Gastroesophageal sphincter (tissue), 4 donors: ENCODE measurements at regions not wholly inside any gene's neighbourhood (a gene's known extent, or its start where the extent isn't known, plus 50 kb on each side); places are given as distances from the start of the nearest gene placed in this dataset.

Experiments used
- ATAC-seq: fragments of 150-250 bp; one replicate; pipeline ENCODE4 v1.9.1; 2016; ENCODE audit warnings: mild to moderate bottlenecking, moderate library complexity
- H3K27ac ChIP-seq, 4 donors: fragments of 200-600 bp; sonication (generic) in 3 of 4; 1 replicate in 3 of 4; 2 replicates in 1 of 4; pipeline ENCODE4 v1.5.1; 2016 to 2019
- H3K27me3 ChIP-seq: fragments of 200-600 bp; sonication (generic); one replicate; pipeline ENCODE4 v1.5.1; 2019
- H3K36me3 ChIP-seq, 2 donors: fragments of 200-600 bp; sonication (generic); one replicate each; pipeline ENCODE4 v1.5.1; 2019; ENCODE audit warnings: control low read depth in 1 of 2
- H3K4me1 ChIP-seq, 3 donors: fragments of 200-600 bp; sonication (generic); 1 replicate in 2 of 3; 2 replicates in 1 of 3; pipeline ENCODE4 v1.5.1; 2016 to 2019; ENCODE audit warnings: control low read depth in 2 of 3
- H3K4me3 ChIP-seq, 2 donors: fragments of 200-600 bp; sonication (generic); one replicate each; pipeline ENCODE4 v1.5.1; 2019; ENCODE audit warnings: mild to moderate bottlenecking in 1 of 2, moderate library complexity in 1 of 2
- H3K9me3 ChIP-seq, 3 donors: fragments of 200-600 bp; sonication (generic); one replicate each; pipeline ENCODE4 v1.5.1; 2017 to 2019; ENCODE audit warnings: control low read depth in 2 of 3
- EP300 ChIP-seq: sonication (generic); formaldehyde crosslinking; IDR thresholded peaks from one replicate; pipeline ENCODE4 v1.6.1; 2017; ENCODE audit warnings: antibody characterized with exemption, mild to moderate bottlenecking
- POLR2A ChIP-seq, 2 donors: fragments of 450-650 bp; IDR thresholded peaks; one replicate each; pipeline ENCODE4 v1.6.1; 2017; ENCODE audit warnings: antibody characterized with exemption in 2 of 2, mild to moderate bottlenecking in 2 of 2, moderate library complexity in 1 of 2
- POLR2AphosphoS5 ChIP-seq: sonication (generic); formaldehyde crosslinking; IDR thresholded peaks from one replicate; pipeline ENCODE4 v1.6.1; 2017; ENCODE audit warnings: antibody characterized with exemption
- WGBS, 2 donors: methylation state at CpG; one replicate each; pipeline ENCODE4 v1.1.5; 2018; ENCODE audit warnings: low coverage in 1 of 2; 5-methylcytosine and 5-hydroxymethylcytosine counted together
- TF ChIP-seq, protein P1 (sequence below), 4 experiments: fragments of 200-600 bp in 2 of 4; fragments of 450-650 bp in 2 of 4; sonication (generic) in 1 of 4; IDR thresholded peaks; one replicate each; pipeline ENCODE4 v1.5.1; 2017 to 2019; ENCODE audit warnings: antibody characterized with exemption in 4 of 4, mild to moderate bottlenecking in 2 of 4, moderate library complexity in 2 of 4

GRCh38 chr4:179114615-179115014 is 1672.4 kb upstream of the AGA start:
- Histone ChIP-seq H3K4me3 (no peak overlapping the region), H3K27ac (no peak overlapping the region), H3K4me1 (no peaks in the 10 kb centered on the region), H3K36me3 (no peaks in the 10 kb centered on the region), H3K9me3 (no peaks in the 10 kb centered on the region), H3K27me3 (no peaks in the 10 kb centered on the region)
- ATAC-seq, result no peak
- WGBS, 2 donors, result 90 to 91% methylated on average over 1 of the region's 1 CpG
- TF ChIP-seq, protein P1, sequence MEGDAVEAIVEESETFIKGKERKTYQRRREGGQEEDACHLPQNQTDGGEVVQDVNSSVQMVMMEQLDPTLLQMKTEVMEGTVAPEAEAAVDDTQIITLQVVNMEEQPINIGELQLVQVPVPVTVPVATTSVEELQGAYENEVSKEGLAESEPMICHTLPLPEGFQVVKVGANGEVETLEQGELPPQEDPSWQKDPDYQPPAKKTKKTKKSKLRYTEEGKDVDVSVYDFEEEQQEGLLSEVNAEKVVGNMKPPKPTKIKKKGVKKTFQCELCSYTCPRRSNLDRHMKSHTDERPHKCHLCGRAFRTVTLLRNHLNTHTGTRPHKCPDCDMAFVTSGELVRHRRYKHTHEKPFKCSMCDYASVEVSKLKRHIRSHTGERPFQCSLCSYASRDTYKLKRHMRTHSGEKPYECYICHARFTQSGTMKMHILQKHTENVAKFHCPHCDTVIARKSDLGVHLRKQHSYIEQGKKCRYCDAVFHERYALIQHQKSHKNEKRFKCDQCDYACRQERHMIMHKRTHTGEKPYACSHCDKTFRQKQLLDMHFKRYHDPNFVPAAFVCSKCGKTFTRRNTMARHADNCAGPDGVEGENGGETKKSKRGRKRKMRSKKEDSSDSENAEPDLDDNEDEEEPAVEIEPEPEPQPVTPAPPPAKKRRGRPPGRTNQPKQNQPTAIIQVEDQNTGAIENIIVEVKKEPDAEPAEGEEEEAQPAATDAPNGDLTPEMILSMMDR (IDR thresholded peaks at IDR 0.05), result no peak
- no peak for TF ChIP-seq EP300
- TF ChIP-seq POLR2AphosphoS5, result no peak
- TF ChIP-seq POLR2A (IDR thresholded peaks at IDR 0.05), result no peak

DNA sequence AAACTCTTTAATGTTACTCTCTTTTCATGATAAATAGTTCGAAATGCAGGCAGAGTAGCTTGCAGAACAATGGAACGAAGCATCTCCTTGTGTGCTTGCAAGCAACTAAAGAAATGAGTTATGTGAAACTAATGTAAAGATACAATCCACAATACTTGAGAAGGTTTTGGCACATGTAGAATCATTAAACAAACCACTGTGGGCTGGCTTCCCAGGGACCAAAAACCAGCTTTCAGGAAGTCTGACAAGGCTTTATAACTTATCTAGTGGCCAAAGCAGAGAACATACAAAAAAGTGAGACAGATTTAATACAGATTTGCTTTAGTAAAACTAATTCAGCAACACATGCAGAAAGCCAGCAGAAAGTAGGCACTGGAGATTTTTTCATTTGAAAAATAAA is 1673.8 kb upstream of the AGA start:
- no peaks in the 10 kb centered on the region for H3K27me3 ChIP-seq
- TF ChIP-seq POLR2AphosphoS5 (no peak), POLR2A (IDR thresholded peaks at IDR 0.05) (no peak), EP300 (no peak)
- TF ChIP-seq, protein P1 (IDR thresholded peaks at IDR 0.05), result no peak
- no peak for ATAC-seq
- H3K27ac ChIP-seq, result no peak overlapping the region
- 20 to 33% methylated on average over 2 of the region's 2 CpGs for WGBS, 2 donors
- H3K4me3 ChIP-seq, result no peak overlapping the region
- no peaks in the 10 kb centered on the region for H3K4me1 ChIP-seq
- no peaks in the 10 kb centered on the region for H3K36me3 ChIP-seq
- H3K9me3 ChIP-seq, result no peaks in the 10 kb centered on the region

- TF ChIP-seq POLR2AphosphoS5, result no peak
- TF ChIP-seq, protein P1 (IDR thresholded peaks at IDR 0.05), result no peak
- no peak for TF ChIP-seq EP300
- no peak for TF ChIP-seq POLR2A (IDR thresholded peaks at IDR 0.05)
- Histone ChIP-seq H3K27me3 (no peaks in the 10 kb centered on the region), H3K36me3 (no peaks in the 10 kb centered on the region), H3K4me3 (no peak overlapping the region), H3K4me1 (no peaks in the 10 kb centered on the region), H3K27ac (no peak overlapping the region), H3K9me3 (no peaks in the 10 kb centered on the region)
- 16 to 59% methylated on average over 2 of the region's 2 CpGs for WGBS, 2 donors
- ATAC-seq, result no peak
These were observed 1674.3 kb upstream of the AGA start for GRCh38 chr4:179116581-179116980.

- no peak for ATAC-seq
- H3K36me3 ChIP-seq, result no peaks in the 10 kb centered on the region
- H3K4me1 ChIP-seq, result no peaks in the 10 kb centered on the region
- no peak overlapping the region for H3K4me3 ChIP-seq
- TF ChIP-seq EP300 (no peak), POLR2AphosphoS5 (no peak), POLR2A (IDR thresholded peaks at IDR 0.05) (no peak)
- TF ChIP-seq, protein P1 (IDR thresholded peaks at IDR 0.05), result no peak
- WGBS, 2 donors, result 86 to 89% methylated on average over 2 of the region's 2 CpGs
- H3K27ac ChIP-seq, result no peak overlapping the region
- H3K9me3 ChIP-seq, result no peaks in the 10 kb centered on the region
- H3K27me3 ChIP-seq, result no peaks in the 10 kb centered on the region
These were observed 1680.8 kb upstream of the AGA start for GRCh38 chr4:179123084-179123483.

DNA sequence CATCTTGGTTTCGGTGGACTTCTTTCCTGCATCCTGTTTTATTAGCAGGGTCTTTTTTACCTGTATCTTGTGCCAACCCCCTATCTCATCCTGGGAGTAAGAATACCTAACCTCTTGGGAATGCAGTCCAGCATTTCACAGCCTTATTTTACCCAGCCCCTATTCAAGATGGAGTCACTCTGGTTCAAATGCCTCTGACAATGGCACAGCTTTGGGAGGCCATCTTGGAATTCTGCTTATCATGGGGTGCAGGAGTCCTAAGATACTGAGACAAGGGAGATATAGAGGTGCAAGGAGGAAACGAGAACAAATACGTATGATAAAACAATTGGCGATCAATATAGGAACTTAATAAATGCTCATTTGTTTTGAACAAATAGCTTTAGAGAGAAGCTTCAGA is 1682.2 kb upstream of the AGA start:
- H3K4me1 ChIP-seq, result no peaks in the 10 kb centered on the region
- H3K4me3 ChIP-seq, result no peak overlapping the region
- H3K36me3 ChIP-seq, result no peaks in the 10 kb centered on the region
- TF ChIP-seq EP300, result no peak
- TF ChIP-seq POLR2AphosphoS5, result no peak
- TF ChIP-seq, protein P1 (IDR thresholded peaks at IDR 0.05), result no peak
- no peak for TF ChIP-seq POLR2A (IDR thresholded peaks at IDR 0.05)
- H3K27ac ChIP-seq, result no peak overlapping the region
- H3K27me3 ChIP-seq, result no peaks in the 10 kb centered on the region
- no peaks in the 10 kb centered on the region for H3K9me3 ChIP-seq
- ATAC-seq, result no peak
- 88 to 96% methylated on average over 3 to 4 of the region's 4 CpGs for WGBS, 2 donors
